ENCODE measurements at regions not wholly inside any gene's neighbourhood (a gene's known extent, or its start where the extent isn't known, plus 50 kb on each side); places are given as distances from the start of the nearest gene placed in this dataset.

DNA sequence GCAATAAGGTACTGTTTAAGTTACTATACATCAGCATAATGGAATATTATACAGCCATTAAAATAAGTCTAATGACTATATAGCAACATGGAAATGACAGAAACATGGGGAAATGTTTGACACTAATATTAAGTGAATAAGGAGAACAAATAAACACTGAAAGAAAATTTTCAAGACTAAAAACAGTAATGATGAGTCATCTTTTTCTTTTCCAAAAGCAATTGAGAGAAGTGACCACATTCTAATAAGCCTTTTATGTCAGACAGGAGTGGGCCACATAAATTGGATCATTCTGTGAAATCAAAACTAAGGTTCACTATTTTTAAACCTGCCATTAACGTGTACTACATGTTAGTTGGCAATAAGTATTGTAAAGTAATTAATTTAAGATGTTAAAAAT is 187.5 kb downstream of the AHR start:
- no peaks in the 10 kb centered on the region for H3K9me3 Mint-ChIP-seq (ENCODE audit: unreplicated experiment)
- no peak overlapping the region for H3K4me3 Mint-ChIP-seq (ENCODE audit: unreplicated experiment)
- TF ChIP-seq, protein P1, sequence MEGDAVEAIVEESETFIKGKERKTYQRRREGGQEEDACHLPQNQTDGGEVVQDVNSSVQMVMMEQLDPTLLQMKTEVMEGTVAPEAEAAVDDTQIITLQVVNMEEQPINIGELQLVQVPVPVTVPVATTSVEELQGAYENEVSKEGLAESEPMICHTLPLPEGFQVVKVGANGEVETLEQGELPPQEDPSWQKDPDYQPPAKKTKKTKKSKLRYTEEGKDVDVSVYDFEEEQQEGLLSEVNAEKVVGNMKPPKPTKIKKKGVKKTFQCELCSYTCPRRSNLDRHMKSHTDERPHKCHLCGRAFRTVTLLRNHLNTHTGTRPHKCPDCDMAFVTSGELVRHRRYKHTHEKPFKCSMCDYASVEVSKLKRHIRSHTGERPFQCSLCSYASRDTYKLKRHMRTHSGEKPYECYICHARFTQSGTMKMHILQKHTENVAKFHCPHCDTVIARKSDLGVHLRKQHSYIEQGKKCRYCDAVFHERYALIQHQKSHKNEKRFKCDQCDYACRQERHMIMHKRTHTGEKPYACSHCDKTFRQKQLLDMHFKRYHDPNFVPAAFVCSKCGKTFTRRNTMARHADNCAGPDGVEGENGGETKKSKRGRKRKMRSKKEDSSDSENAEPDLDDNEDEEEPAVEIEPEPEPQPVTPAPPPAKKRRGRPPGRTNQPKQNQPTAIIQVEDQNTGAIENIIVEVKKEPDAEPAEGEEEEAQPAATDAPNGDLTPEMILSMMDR (IDR thresholded peaks at IDR 0.05; ENCODE audit: partially characterized antibody, unreplicated experiment): no peak
- peaks cover 3% of the 10 kb centered on the region for H3K36me3 Mint-ChIP-seq (ENCODE audit: unreplicated experiment)
- no peaks in the 10 kb centered on the region for H3K4me1 Mint-ChIP-seq (ENCODE audit: low read depth, unreplicated experiment)
- DNase-seq: no peak
- H3K27ac Mint-ChIP-seq (ENCODE audit: unreplicated experiment): no peak overlapping the region
- H3K27me3 Mint-ChIP-seq (ENCODE audit: unreplicated experiment): no peaks in the 10 kb centered on the region

DNA sequence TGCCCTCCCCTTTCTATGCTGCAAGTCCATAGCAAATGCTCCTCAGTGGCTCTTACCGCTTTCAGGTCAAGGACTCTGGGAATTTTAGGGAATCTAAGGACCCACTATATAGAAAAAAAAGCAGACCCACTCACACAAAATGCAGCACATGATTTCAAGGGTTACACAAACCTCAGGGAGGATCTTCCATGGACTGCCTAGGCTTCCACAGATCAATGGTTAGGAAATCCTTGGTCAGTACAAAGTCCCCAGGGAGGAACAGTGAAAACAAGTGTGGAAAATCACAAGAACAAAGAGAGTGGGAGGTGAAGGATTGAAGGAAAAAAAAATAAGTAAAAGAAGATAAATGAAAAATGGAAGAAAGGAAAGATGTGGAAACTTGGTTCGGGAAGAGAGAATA is 188.4 kb downstream of the AHR start:
- no peaks in the 10 kb centered on the region for H3K9me3 Mint-ChIP-seq (ENCODE audit: unreplicated experiment)

DNA sequence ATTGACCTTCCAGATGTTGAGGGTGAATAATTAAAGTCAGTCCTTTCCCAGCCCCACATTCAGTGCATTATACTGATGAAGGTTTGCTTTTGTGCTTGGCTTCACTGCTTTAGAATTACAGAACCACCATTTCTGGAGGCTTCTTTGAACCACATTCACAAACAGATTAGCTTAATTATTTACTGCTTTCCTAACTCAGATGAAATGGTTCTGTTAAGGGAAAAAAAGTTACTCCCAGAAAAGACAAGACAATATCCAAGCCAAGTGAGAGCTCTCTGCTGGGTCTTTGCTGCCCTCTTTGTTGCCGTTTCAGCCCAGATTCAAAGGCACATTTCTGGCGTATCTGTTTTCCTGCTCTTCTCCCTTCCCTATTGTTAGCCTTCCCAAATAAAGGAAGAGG is 188.9 kb downstream of the AHR start:
- DNase-seq: no peak
- Mint-ChIP-seq H3K27ac (ENCODE audit: unreplicated experiment) (no peak overlapping the region), H3K4me3 (ENCODE audit: unreplicated experiment) (no peak overlapping the region), H3K27me3 (ENCODE audit: unreplicated experiment) (no peaks in the 10 kb centered on the region), H3K9me3 (ENCODE audit: unreplicated experiment) (no peaks in the 10 kb centered on the region), H3K36me3 (ENCODE audit: unreplicated experiment) (peaks cover 3% of the 10 kb centered on the region), H3K4me1 (ENCODE audit: low read depth, unreplicated experiment) (no peaks in the 10 kb centered on the region)
- TF ChIP-seq, protein P1 (IDR thresholded peaks at IDR 0.05; ENCODE audit: partially characterized antibody, unreplicated experiment): no peak

More for the DNA sequence above, 188.4 kb downstream of the AHR start:
- Mint-ChIP-seq H3K4me1 (ENCODE audit: low read depth, unreplicated experiment) (no peaks in the 10 kb centered on the region), H3K36me3 (ENCODE audit: unreplicated experiment) (peaks cover 3% of the 10 kb centered on the region), H3K27ac (ENCODE audit: unreplicated experiment) (no peak overlapping the region), H3K4me3 (ENCODE audit: unreplicated experiment) (no peak overlapping the region), H3K27me3 (ENCODE audit: unreplicated experiment) (no peaks in the 10 kb centered on the region)
- no peak for DNase-seq
- TF ChIP-seq, protein P1 (IDR thresholded peaks at IDR 0.05; ENCODE audit: partially characterized antibody, unreplicated experiment): no peak

DNA sequence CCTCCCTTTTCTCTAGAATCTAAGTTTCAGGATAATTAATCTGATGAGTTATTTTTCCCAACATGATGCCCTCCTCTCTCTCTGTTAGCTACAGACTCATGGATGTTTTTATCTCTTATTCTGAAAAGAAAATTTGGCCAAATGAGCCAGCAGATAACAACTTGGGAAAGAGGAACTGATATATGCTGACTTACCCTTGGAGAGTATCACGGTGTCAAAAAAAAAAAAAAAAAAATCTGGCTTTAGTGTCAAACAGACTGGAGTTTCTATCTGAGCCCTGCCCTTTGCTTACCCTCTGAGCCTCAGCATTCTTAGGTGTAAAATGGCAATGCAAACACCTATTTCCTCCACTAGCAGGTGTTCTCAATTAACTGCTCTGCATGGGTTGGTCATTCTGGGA is 190.4 kb downstream of the AHR start:
- no peaks in the 10 kb centered on the region for H3K27me3 Mint-ChIP-seq (ENCODE audit: unreplicated experiment)
- no peak overlapping the region for H3K4me3 Mint-ChIP-seq (ENCODE audit: unreplicated experiment)
- TF ChIP-seq, protein P1 (IDR thresholded peaks at IDR 0.05; ENCODE audit: partially characterized antibody, unreplicated experiment): no peak
- H3K9me3 Mint-ChIP-seq (ENCODE audit: unreplicated experiment): no peaks in the 10 kb centered on the region
- H3K27ac Mint-ChIP-seq (ENCODE audit: unreplicated experiment): no peak overlapping the region
- peaks cover 3% of the 10 kb centered on the region for H3K36me3 Mint-ChIP-seq (ENCODE audit: unreplicated experiment)
- no peaks in the 10 kb centered on the region for H3K4me1 Mint-ChIP-seq (ENCODE audit: low read depth, unreplicated experiment)
- DNase-seq: no peak

DNA sequence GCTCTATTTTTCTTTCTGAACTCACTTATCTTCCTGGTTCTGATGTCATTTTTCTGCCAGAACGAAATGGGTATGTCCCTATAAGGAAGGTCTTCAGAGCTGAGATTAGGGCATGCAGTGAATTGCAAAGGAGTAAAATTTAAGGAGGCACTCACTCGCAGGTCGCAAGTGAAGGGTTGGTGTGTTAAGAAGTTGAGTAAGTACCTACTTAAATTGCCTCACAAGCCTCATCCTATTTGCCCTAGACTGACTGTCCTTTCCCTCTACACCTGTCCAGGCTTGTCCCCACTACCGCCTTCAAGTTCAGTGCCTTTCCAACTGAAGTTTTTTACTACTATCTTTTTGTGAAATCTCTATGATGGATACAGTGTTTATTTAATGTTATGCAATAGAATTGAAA is 191.5 kb downstream of the AHR start:
- Mint-ChIP-seq H3K27ac (ENCODE audit: unreplicated experiment) (no peak overlapping the region), H3K4me3 (ENCODE audit: unreplicated experiment) (no peak overlapping the region), H3K36me3 (ENCODE audit: unreplicated experiment) (peaks cover 3% of the 10 kb centered on the region), H3K27me3 (ENCODE audit: unreplicated experiment) (no peaks in the 10 kb centered on the region), H3K4me1 (ENCODE audit: low read depth, unreplicated experiment) (no peaks in the 10 kb centered on the region), H3K9me3 (ENCODE audit: unreplicated experiment) (no peaks in the 10 kb centered on the region)
- DNase-seq: no peak
- TF ChIP-seq, protein P1 (IDR thresholded peaks at IDR 0.05; ENCODE audit: partially characterized antibody, unreplicated experiment): no peak

Measured in glutamatergic neuron (in vitro differentiated cells).